Activated naive CD8-positive, alpha-beta T cell treated with anti-CD3 and anti-CD28 coated beads for 36 hours (primary cell): ENCODE measurements at regions not wholly inside any gene's neighbourhood (a gene's known extent, or its start where the extent isn't known, plus 50 kb on each side); places are given as distances from the start of the nearest gene placed in this dataset.
"Not testable (repeated sequence)": the region's sequence is repeated elsewhere in the genome, so short reads cannot be mapped to it uniquely, and the experiment has no call there.

Source experiments
- DNase-seq: peaks from one replicate; pipeline ENCODE4 v3.0.0; 2021
- H3K27ac Mint-ChIP-seq: one replicate; pipeline ENCODE4 v1.8.0; 2022; ENCODE audit warnings: mild to moderate bottlenecking, moderate library complexity, mixed read lengths
- H3K27me3 Mint-ChIP-seq: one replicate; pipeline ENCODE4 v1.8.0; 2022; ENCODE audit warnings: mild to moderate bottlenecking, mixed read lengths
- H3K36me3 Mint-ChIP-seq: one replicate; pipeline ENCODE4 v1.8.0; 2021; ENCODE audit warnings: mild to moderate bottlenecking, mixed read lengths
- H3K4me1 Mint-ChIP-seq: one replicate; pipeline ENCODE4 v1.8.0; 2021; ENCODE audit warnings: mixed read lengths
- H3K4me3 Mint-ChIP-seq: one replicate; pipeline ENCODE4 v1.8.0; 2022; ENCODE audit warnings: mild to moderate bottlenecking, moderate library complexity, mixed read lengths
- H3K9me3 Mint-ChIP-seq: one replicate; pipeline ENCODE4 v1.8.0; 2022; ENCODE audit warnings: mixed read lengths

GRCh38 chr1:79283451-79283850 lies 276.9 kb upstream of the ADGRL4 start:
- H3K27me3 Mint-ChIP-seq = no peaks in the 10 kb centered on the region
- no peaks in the 10 kb centered on the region for H3K4me1 Mint-ChIP-seq
- H3K36me3 Mint-ChIP-seq = no peaks in the 10 kb centered on the region
- no peak overlapping the region for H3K27ac Mint-ChIP-seq
- no peak overlapping the region for H3K4me3 Mint-ChIP-seq
- DNase-seq = no peak
- no peaks in the 10 kb centered on the region for H3K9me3 Mint-ChIP-seq

GRCh38 chr1:79281442-79281841 lies 274.9 kb upstream of the ADGRL4 start:
- H3K9me3 Mint-ChIP-seq = no peaks in the 10 kb centered on the region
- no peak overlapping the region for H3K27ac Mint-ChIP-seq
- no peaks in the 10 kb centered on the region for H3K27me3 Mint-ChIP-seq
- H3K36me3 Mint-ChIP-seq = no peaks in the 10 kb centered on the region
- H3K4me1 Mint-ChIP-seq = no peaks in the 10 kb centered on the region
- H3K4me3 Mint-ChIP-seq = no peak overlapping the region
- DNase-seq = no peak

DNA sequence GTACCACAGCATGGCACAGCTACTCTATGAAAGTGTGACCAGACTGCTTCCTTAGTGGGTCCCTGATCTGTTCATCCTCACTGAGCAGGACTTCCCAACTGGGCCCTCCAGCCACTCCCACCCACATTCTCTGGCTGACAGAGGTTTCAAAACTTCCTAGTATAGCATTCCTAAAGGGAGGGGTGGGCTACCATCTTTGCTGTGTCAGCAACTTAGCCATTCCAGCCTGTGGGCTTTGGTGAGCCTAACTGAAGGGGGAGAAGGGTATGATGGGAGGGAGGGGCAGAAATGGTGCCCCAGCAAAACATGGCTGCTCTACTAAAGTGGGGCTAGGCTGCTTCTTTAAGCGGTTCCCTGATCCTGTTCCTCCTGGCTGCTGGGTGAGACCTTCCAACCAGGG lies 265.2 kb upstream of the ADGRL4 start:
- H3K27ac Mint-ChIP-seq = no peak overlapping the region
- H3K4me3 Mint-ChIP-seq = no peak overlapping the region
- no peak for DNase-seq
- H3K9me3 Mint-ChIP-seq = peaks cover 11% of the 10 kb centered on the region
- no peaks in the 10 kb centered on the region for H3K4me1 Mint-ChIP-seq
- H3K36me3 Mint-ChIP-seq = no peaks in the 10 kb centered on the region
- H3K27me3 Mint-ChIP-seq = no peaks in the 10 kb centered on the region

DNA sequence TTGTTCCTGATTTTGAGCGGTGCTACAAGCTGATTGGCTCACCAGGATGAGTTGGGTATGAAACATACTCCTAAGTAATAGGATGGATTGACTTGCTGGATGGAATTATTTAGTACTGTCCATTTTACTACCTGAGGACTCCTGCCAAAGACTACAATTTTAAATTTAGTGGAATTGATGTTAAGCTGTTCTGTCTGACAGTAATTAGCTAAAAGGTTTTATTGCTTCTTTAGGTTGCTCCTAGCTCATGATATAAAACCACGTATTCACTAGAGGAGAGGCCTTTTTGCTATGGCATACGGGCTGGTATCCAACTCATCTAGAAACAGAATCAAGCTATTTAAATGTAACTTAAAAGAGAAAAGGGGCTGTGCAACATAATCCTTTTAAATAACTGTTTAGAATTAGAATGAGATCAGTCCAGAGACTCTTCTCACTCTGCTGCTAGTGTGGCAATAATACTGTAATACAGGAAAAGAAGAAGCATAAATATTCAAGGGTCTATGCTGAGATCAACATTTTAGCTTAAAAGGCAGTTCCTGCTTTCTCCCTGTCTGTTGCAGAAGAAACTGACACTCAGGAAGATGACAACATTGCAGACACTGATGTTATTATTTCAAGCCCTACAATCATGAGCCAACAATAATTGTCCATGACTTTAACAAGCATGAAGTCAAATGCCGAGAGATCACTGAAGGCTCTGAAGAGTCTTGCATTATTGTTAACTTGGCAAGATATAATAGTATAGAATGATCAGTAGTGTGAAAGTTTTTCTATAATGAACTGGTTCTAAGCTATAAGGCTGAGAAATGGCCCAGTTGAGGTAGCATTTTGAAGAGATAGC lies 258.7 kb upstream of the ADGRL4 start:
- Mint-ChIP-seq H3K4me3 (no peak overlapping the region), H3K4me1 (no peaks in the 10 kb centered on the region), H3K27me3 (no peaks in the 10 kb centered on the region), H3K36me3 (no peaks in the 10 kb centered on the region), H3K9me3 (no peaks in the 10 kb centered on the region), H3K27ac (no peak overlapping the region)
- no peak for DNase-seq

GRCh38 chr1:79264285-79264684 lies 257.8 kb upstream of the ADGRL4 start:
- Mint-ChIP-seq H3K4me3 (no peak overlapping the region), H3K36me3 (no peaks in the 10 kb centered on the region), H3K27ac (no peak overlapping the region), H3K27me3 (no peaks in the 10 kb centered on the region), H3K4me1 (no peaks in the 10 kb centered on the region), H3K9me3 (no peaks in the 10 kb centered on the region)
- no peak for DNase-seq

- H3K4me1 Mint-ChIP-seq = no peaks in the 10 kb centered on the region
- no peaks in the 10 kb centered on the region for H3K27me3 Mint-ChIP-seq
- no peak for DNase-seq
- no peak overlapping the region for H3K27ac Mint-ChIP-seq
- H3K9me3 Mint-ChIP-seq = no peaks in the 10 kb centered on the region
- no peak overlapping the region for H3K4me3 Mint-ChIP-seq
- H3K36me3 Mint-ChIP-seq = no peaks in the 10 kb centered on the region
These were observed 256.3 kb upstream of the ADGRL4 start for GRCh38 chr1:79262745-79263258.

- Mint-ChIP-seq H3K4me3 (no peak overlapping the region), H3K27ac (no peak overlapping the region), H3K9me3 (no peaks in the 10 kb centered on the region), H3K27me3 (no peaks in the 10 kb centered on the region), H3K36me3 (no peaks in the 10 kb centered on the region), H3K4me1 (no peaks in the 10 kb centered on the region)
- DNase-seq = no peak
These were observed 253.1 kb upstream of the ADGRL4 start for GRCh38 chr1:79259390-79260336.

GRCh38 chr1:79255421-79255820 lies 248.9 kb upstream of the ADGRL4 start:
- no peak overlapping the region for H3K27ac Mint-ChIP-seq
- H3K36me3 Mint-ChIP-seq = no peaks in the 10 kb centered on the region
- no peaks in the 10 kb centered on the region for H3K27me3 Mint-ChIP-seq
- H3K4me1 Mint-ChIP-seq = no peaks in the 10 kb centered on the region
- H3K4me3 Mint-ChIP-seq = no peak overlapping the region
- no peak for DNase-seq
- H3K9me3 Mint-ChIP-seq = no peaks in the 10 kb centered on the region

GRCh38 chr1:79252598-79252997 lies 246.1 kb upstream of the ADGRL4 start:
- no peaks in the 10 kb centered on the region for H3K36me3 Mint-ChIP-seq
- no peaks in the 10 kb centered on the region for H3K9me3 Mint-ChIP-seq
- no peaks in the 10 kb centered on the region for H3K4me1 Mint-ChIP-seq
- no peaks in the 10 kb centered on the region for H3K27me3 Mint-ChIP-seq
- H3K4me3 Mint-ChIP-seq = no peak overlapping the region
- no peak for DNase-seq
- no peak overlapping the region for H3K27ac Mint-ChIP-seq

DNA sequence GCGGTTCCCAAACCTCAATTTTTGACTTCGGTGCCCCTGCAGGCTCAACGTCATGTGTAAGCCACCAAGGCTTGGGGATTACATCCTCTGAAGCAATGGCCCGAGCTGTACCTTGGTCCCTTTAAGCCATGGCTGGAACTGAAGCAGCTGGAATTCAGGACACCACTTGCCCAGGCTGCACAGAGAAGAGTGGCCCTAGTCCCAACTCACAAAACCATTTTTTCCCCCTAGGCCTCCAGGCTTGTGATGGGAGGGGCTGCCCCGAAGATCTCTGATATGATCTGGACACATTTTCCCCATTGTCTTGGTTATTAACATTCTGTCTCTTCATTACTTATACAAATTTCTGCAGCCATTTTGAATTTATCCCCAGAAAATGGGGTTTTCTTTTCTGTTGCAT lies 233.3 kb upstream of the ADGRL4 start:
- H3K4me1 Mint-ChIP-seq = no peaks in the 10 kb centered on the region
- no peaks in the 10 kb centered on the region for H3K36me3 Mint-ChIP-seq
- H3K27me3 Mint-ChIP-seq = no peaks in the 10 kb centered on the region
- peaks cover 5% of the 10 kb centered on the region for H3K9me3 Mint-ChIP-seq
- no peak overlapping the region for H3K4me3 Mint-ChIP-seq
- H3K27ac Mint-ChIP-seq = no peak overlapping the region
- DNase-seq = no peak

DNA sequence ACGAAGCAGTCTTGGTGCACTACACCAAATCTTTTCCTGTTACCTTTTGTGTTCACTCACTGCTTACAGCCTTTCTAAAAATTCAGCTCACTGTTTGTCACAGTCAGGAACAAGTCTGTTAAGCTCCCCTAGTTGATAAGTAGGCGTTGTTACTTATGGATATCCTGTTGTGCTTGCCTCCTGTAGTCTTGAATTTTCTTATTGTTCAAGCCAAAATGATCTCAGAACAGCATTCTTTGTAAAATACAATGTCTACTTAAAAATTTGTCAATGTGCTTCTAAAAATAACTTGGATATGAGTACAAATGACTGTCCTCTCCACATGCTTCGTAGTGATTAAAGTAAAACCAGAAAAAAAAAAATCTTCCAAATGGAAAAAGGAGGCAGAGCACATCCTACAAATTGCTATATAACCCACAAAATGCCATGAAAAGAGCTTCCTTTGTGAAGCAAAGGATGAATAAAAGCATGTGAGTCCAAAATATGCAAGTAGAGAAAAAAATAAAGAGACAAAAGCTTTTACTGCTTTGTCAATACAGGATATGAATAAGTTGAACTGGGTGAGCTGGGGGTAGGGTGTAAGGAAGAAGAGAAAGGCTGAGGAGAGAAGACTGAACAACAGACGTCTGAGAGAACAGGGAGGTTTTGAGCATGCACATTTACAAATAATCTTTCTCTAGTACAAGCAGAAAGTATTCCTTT lies 228.9 kb upstream of the ADGRL4 start:
- peaks cover 2% of the 10 kb centered on the region for H3K9me3 Mint-ChIP-seq
- no peaks in the 10 kb centered on the region for H3K36me3 Mint-ChIP-seq
- H3K27me3 Mint-ChIP-seq = no peaks in the 10 kb centered on the region
- no peak for DNase-seq
- H3K27ac Mint-ChIP-seq = no peak overlapping the region
- H3K4me3 Mint-ChIP-seq = no peak overlapping the region
- no peaks in the 10 kb centered on the region for H3K4me1 Mint-ChIP-seq

- Mint-ChIP-seq H3K27me3 (no peaks in the 10 kb centered on the region), H3K4me3 (no peak overlapping the region), H3K4me1 (no peaks in the 10 kb centered on the region), H3K9me3 (no peaks in the 10 kb centered on the region), H3K27ac (no peak overlapping the region), H3K36me3 (no peaks in the 10 kb centered on the region)
- DNase-seq = no peak
These were observed 226.3 kb upstream of the ADGRL4 start for GRCh38 chr1:79232818-79233217.

DNA sequence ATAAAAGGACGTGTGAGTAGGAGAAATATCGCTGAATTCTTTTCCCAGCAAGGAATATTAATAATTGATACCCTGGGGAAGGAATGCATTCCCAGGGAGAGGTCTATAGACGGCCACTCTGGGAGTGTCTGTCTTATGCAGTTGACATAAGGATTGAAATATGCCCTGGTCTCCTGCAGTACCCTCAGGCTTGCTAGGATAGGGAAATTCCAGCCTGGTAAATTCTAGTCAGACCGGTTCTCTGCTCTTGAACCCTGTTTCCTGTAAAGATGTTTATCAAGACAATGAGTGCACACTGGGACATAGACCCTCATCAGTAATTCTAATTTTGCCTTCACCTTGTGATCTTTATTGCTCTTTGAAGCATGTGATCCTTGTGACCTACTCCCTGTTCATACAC lies 224.2 kb upstream of the ADGRL4 start:
- not testable (repeated sequence) for H3K27ac Mint-ChIP-seq, H3K27me3 Mint-ChIP-seq, H3K36me3 Mint-ChIP-seq, H3K4me3 Mint-ChIP-seq, H3K4me1 Mint-ChIP-seq, H3K9me3 Mint-ChIP-seq, DNase-seq

GRCh38 chr1:79226963-79227362 lies 220.4 kb upstream of the ADGRL4 start:
- Mint-ChIP-seq H3K27me3 (no peaks in the 10 kb centered on the region), H3K4me3 (no peak overlapping the region), H3K27ac (no peak overlapping the region), H3K9me3 (no peaks in the 10 kb centered on the region), H3K4me1 (no peaks in the 10 kb centered on the region), H3K36me3 (no peaks in the 10 kb centered on the region)
- no peak for DNase-seq

GRCh38 chr1:79224537-79224936 lies 218.0 kb upstream of the ADGRL4 start:
- Mint-ChIP-seq H3K27me3 (no peaks in the 10 kb centered on the region), H3K9me3 (peaks cover 6% of the 10 kb centered on the region), H3K4me3 (no peak overlapping the region), H3K27ac (no peak overlapping the region), H3K4me1 (no peaks in the 10 kb centered on the region), H3K36me3 (no peaks in the 10 kb centered on the region)
- no peak for DNase-seq
